Gastroesophageal sphincter (tissue), 3 donors: ENCODE measurements at regions not wholly inside any gene's neighbourhood (a gene's known extent, or its start where the extent isn't known, plus 50 kb on each side); places are given as distances from the start of the nearest gene placed in this dataset.

Source experiments
- CTCF ChIP-seq, 4 experiments: fragments of 200-600 bp in 2 of 4; fragments of 450-650 bp in 2 of 4; sonication (generic) in 1 of 4; IDR thresholded peaks; one replicate each; pipeline ENCODE4 v1.5.1; 2017 to 2019; ENCODE audit warnings: antibody characterized with exemption in 4 of 4, mild to moderate bottlenecking in 2 of 4, moderate library complexity in 2 of 4
- EP300 ChIP-seq: sonication (generic); formaldehyde crosslinking; IDR thresholded peaks from one replicate; pipeline ENCODE4 v1.6.1; 2017; ENCODE audit warnings: antibody characterized with exemption, mild to moderate bottlenecking
- POLR2A ChIP-seq, 2 donors: fragments of 450-650 bp; IDR thresholded peaks; one replicate each; pipeline ENCODE4 v1.6.1; 2017; ENCODE audit warnings: antibody characterized with exemption in 2 of 2, mild to moderate bottlenecking in 2 of 2, moderate library complexity in 1 of 2

GRCh38 chr12:126784328-126784921 is 1482.5 kb upstream of the TMEM132C start:
- TF ChIP-seq CTCF (IDR thresholded peaks at IDR 0.05) = peak in 2 of 4 experiments; percentile 22 to 45
- TF ChIP-seq EP300 = no peak
- no peak for TF ChIP-seq POLR2A (IDR thresholded peaks at IDR 0.05)
